ENCODE measurements at regions not wholly inside any gene's neighbourhood (a gene's known extent, or its start where the extent isn't known, plus 50 kb on each side); places are given as distances from the start of the nearest gene placed in this dataset.

- intact Hi-C loops (cut with micrococcal nuclease; ENCODE audit: unreplicated experiment): no loop called here
- peak overlapping the region; percentile 65 for H3K4me2 ChIP-seq (ENCODE audit: low read length)
- H3K79me2 ChIP-seq (ENCODE audit: insufficient read depth, low read depth, low read length): no peaks in the 10 kb centered on the region
- H3K9me3 ChIP-seq (ENCODE audit: low read length): no peaks in the 10 kb centered on the region
- no TSS peak for BruUV-seq (replicated peaks)
- H3K9me2 ChIP-seq (ENCODE audit: insufficient read depth, low read length): no peaks in the 10 kb centered on the region
- peaks cover 49% of the 10 kb centered on the region for H3K4me1 ChIP-seq (ENCODE audit: insufficient read depth, low read length, poor library complexity, severe bottlenecking)
- POLR2A ChIA-PET: interaction anchor here (1.1 kb wide), 1 partner anchor 15 kb away, joined by 7 read pairs; no protein-coding TSS in a partner anchor
- peak overlapping the region; percentile 43 for H3K27ac ChIP-seq (ENCODE audit: low read depth, low read length, poor library complexity, severe bottlenecking)
- DNase-seq (ENCODE audit: low spot score): peak; percentile 43
- TF ChIP-seq EZH2phosphoT487 (IDR thresholded peaks at IDR 0.05; ENCODE audit: borderline replicate concordance, low read depth, low read length): no peak
- no peak for TF ChIP-seq CTCF (conservative IDR thresholded peaks at IDR 0.05; ENCODE audit: low read length)
- H3K4me3 ChIP-seq (ENCODE audit: low read depth, low read length, poor library complexity, severe bottlenecking): peak overlapping the region; percentile 34
- H3K36me3 ChIP-seq (ENCODE audit: insufficient read depth, low read length): no peaks in the 10 kb centered on the region
- CTCF ChIA-PET (ENCODE audit: unreplicated experiment): no interaction called here
- no peaks in the 10 kb centered on the region for H4K20me1 ChIP-seq (ENCODE audit: insufficient read depth, low read length)
- peak overlapping the region; percentile 94 for H2AFZ ChIP-seq (ENCODE audit: low read length)
These were observed 75.4 kb downstream of the CDC7 start for GRCh38 chr1:91575909-91576519.

- ChIA-PET POLR2A (interaction anchor here (0.5 to 1.0 kb wide), 3 partner anchors 12 to 250 kb away, joined by 3 to 4 read pairs (median 3); no protein-coding TSS in a partner anchor), CTCF (ENCODE audit: unreplicated experiment) (no interaction called here)
- no peak overlapping the region for H3K27ac ChIP-seq (ENCODE audit: low read depth, low read length, poor library complexity, severe bottlenecking)
- H4K20me1 ChIP-seq (ENCODE audit: insufficient read depth, low read length): no peaks in the 10 kb centered on the region
- no peak for DNase-seq (ENCODE audit: low spot score)
- intact Hi-C loops (cut with micrococcal nuclease; ENCODE audit: unreplicated experiment): no loop called here
- H3K4me2 ChIP-seq (ENCODE audit: low read length): no peak overlapping the region
- H3K79me2 ChIP-seq (ENCODE audit: insufficient read depth, low read depth, low read length): no peaks in the 10 kb centered on the region
- no TSS peak for BruUV-seq (replicated peaks)
- no peak overlapping the region for H3K4me3 ChIP-seq (ENCODE audit: low read depth, low read length, poor library complexity, severe bottlenecking)
- TF ChIP-seq EZH2phosphoT487 (IDR thresholded peaks at IDR 0.05; ENCODE audit: borderline replicate concordance, low read depth, low read length) (no peak), CTCF (conservative IDR thresholded peaks at IDR 0.05; ENCODE audit: low read length) (no peak)
- no peaks in the 10 kb centered on the region for H3K36me3 ChIP-seq (ENCODE audit: insufficient read depth, low read length)
- no peaks in the 10 kb centered on the region for H3K9me3 ChIP-seq (ENCODE audit: low read length)
- no peaks in the 10 kb centered on the region for H3K9me2 ChIP-seq (ENCODE audit: insufficient read depth, low read length)
- peaks cover 40% of the 10 kb centered on the region for H3K4me1 ChIP-seq (ENCODE audit: insufficient read depth, low read length, poor library complexity, severe bottlenecking)
- no peak overlapping the region for H2AFZ ChIP-seq (ENCODE audit: low read length)
These were observed 77.9 kb downstream of the CDC7 start for GRCh38 chr1:91578320-91579109.

Measured in OCI-LY7 (cell line).